Common myeloid progenitor, CD34-positive (primary cell): ENCODE measurements at regions not wholly inside any gene's neighbourhood (a gene's known extent, or its start where the extent isn't known, plus 50 kb on each side); places are given as distances from the start of the nearest gene placed in this dataset.

Experiments used
- CTCF ChIA-PET: fragments of 350-600 bp; sonication (Branson Sonifier 250); formaldehyde crosslinking; loops from one replicate; lab custom pipeline; 2021; ENCODE audit warnings: antibody characterized with exemption; lab: Charles Lee
- POLR2A ChIA-PET: fragments of 350-600 bp; sonication (Branson Sonifier 250); formaldehyde crosslinking; loops from one replicate; lab custom pipeline; 2021; ENCODE audit warnings: antibody characterized with exemption; lab: Charles Lee
- DNase-seq, 3 donors: peaks; one replicate each; pipeline versions ENCODE4 v3.0.0 to v3.0.0-alpha.2; 2013
- H3K27ac ChIP-seq, 2 experiments: 1 replicate in 1 of 2; 2 replicates in 1 of 2; pipeline ENCODE4 v1.7.0; 2013; ENCODE audit warnings: inconsistent platforms in 2 of 2, low read length in 2 of 2, mild to moderate bottlenecking in 2 of 2, low read depth in 1 of 2, moderate library complexity in 1 of 2; ENCODE audit not compliant: severe bottlenecking in 2 of 2, insufficient read depth in 1 of 2, poor library complexity in 1 of 2
- H3K27me3 ChIP-seq, 5 experiments: replicated peaks in 2 of 5; 1 replicate in 3 of 5; 2 replicates in 2 of 5; pipeline versions ENCODE4 v1.6.1 to v1.7.0; 2013; ENCODE audit warnings: low read length in 4 of 5, mild to moderate bottlenecking in 2 of 5, moderate library complexity in 2 of 5, inconsistent platforms in 1 of 5; ENCODE audit not compliant: insufficient read depth in 5 of 5, control insufficient read depth in 4 of 5
- H3K36me3 ChIP-seq, 4 experiments: 1 replicate in 2 of 4; 2 replicates in 2 of 4; pipeline versions ENCODE4 v1.6.1 to v1.7.0; 2013; ENCODE audit warnings: low read length in 3 of 4, control low read depth in 1 of 4, mild to moderate bottlenecking in 1 of 4; ENCODE audit not compliant: control insufficient read depth in 4 of 4, insufficient read depth in 4 of 4
- H3K4me1 ChIP-seq, 4 experiments: 1 replicate in 3 of 4; 2 replicates in 1 of 4; pipeline versions ENCODE4 v1.6.1 to v1.7.1; 2013; ENCODE audit warnings: low read length in 3 of 4, mild to moderate bottlenecking in 3 of 4, control low read depth in 1 of 4, inconsistent platforms in 1 of 4, moderate library complexity in 1 of 4; ENCODE audit not compliant: control insufficient read depth in 4 of 4, insufficient read depth in 4 of 4; ENCODE audit errors: control extremely low read depth in 1 of 4
- H3K4me3 ChIP-seq, 7 experiments: 1 replicate in 4 of 7; 2 replicates in 3 of 7; pipeline versions ENCODE4 v1.5.1 to v1.7.0; 2013; ENCODE audit warnings: mild to moderate bottlenecking in 7 of 7, low read length in 6 of 7, moderate library complexity in 6 of 7, inconsistent platforms in 2 of 7, low read depth in 2 of 7, control low read depth in 1 of 7; ENCODE audit not compliant: insufficient read depth in 4 of 7, control insufficient read depth in 1 of 7; ENCODE audit errors: extremely low read depth in 1 of 7
- H3K9me3 ChIP-seq, 5 experiments: 1 replicate in 4 of 5; 2 replicates in 1 of 5; pipeline versions ENCODE4 v1.6.1 to v1.7.1; 2013; ENCODE audit warnings: low read length in 4 of 5, mild to moderate bottlenecking in 2 of 5, inconsistent platforms in 1 of 5, low read depth in 1 of 5, moderate library complexity in 1 of 5; ENCODE audit not compliant: control insufficient read depth in 4 of 5, insufficient read depth in 2 of 5; ENCODE audit errors: control extremely low read depth in 1 of 5
- WGBS: methylation state at CpG from one replicate; pipeline ENCODE4 v1.1.5; 2013; ENCODE audit not compliant: insufficient coverage; 5-methylcytosine and 5-hydroxymethylcytosine counted together

DNA sequence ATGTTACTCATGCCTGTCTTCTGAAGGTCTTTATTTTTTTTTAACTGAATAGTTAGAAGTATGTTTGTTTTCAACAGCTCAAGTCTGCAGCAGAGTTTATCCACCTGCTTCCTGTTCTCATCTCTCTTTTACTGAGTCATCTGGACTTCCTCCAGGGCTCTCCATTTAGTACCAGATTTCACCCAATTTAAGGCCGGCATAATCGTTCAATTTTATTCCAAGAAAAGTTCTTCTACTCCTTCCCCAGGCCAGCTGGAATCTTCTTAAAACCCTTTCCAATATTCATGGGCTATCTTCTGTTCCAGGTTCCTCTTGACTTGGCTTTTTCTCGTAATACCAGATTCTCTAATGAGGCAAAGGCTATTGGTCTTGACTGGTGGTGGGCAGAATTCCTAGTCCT is 79.0 kb upstream of the LAMA2 start:
- DNase-seq = no peak
- H3K9me3 ChIP-seq = no peaks in the 10 kb centered on the region
- H3K27me3 ChIP-seq = no peaks in the 10 kb centered on the region
- H3K4me1 ChIP-seq = no peaks in the 10 kb centered on the region
- ChIA-PET POLR2A (no interaction called here), CTCF (no interaction called here)
- 79% methylated on average over 2 of the region's 3 CpGs for WGBS
- H3K4me3 ChIP-seq = no peak overlapping the region
- no peak overlapping the region for H3K27ac ChIP-seq
- no peaks in the 10 kb centered on the region for H3K36me3 ChIP-seq

DNA sequence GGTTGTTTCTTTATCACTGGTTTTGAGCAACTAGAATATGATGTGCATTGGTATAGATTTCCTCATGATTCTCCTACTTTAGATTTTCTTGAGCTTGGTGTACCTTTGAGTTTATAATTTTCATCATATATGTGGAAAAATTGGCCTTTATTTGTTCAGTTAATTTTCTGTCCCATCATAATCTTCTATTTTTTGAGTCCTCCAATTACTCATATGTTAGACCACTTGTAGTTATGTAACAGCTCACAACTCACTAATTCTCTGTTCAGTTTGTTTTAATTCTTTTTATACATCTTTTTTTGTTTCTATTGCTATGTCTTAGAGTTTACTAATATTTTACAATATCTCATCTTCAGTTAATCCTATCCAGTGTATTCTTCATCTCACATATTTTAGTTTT is 81.3 kb upstream of the LAMA2 start:
- CTCF ChIA-PET = no interaction called here
- no peaks in the 10 kb centered on the region for H3K4me1 ChIP-seq
- H3K36me3 ChIP-seq = no peaks in the 10 kb centered on the region
- no peaks in the 10 kb centered on the region for H3K27me3 ChIP-seq
- DNase-seq = no peak
- POLR2A ChIA-PET = no interaction called here
- H3K9me3 ChIP-seq = no peaks in the 10 kb centered on the region
- no peak overlapping the region for H3K27ac ChIP-seq
- no peak overlapping the region for H3K4me3 ChIP-seq

DNA sequence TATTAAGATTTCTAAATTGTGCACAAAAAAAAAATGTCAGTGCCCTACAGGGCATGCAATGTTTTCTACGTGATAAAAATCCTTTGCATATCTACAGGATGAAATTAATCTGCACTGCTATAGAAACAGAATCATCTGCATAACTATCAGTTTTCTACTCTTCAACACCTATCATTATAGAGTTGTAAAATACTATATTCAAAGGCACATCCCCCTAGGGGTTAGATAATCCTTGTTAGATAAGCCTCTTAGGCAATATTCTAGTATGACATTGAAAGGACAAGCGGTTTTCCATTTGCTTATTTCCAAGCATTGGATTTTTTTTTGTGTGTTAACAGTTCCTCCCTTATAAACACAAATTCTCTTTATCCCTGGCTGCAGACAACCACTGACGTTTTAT is 98.7 kb upstream of the LAMA2 start:
- DNase-seq = no peak

DNA sequence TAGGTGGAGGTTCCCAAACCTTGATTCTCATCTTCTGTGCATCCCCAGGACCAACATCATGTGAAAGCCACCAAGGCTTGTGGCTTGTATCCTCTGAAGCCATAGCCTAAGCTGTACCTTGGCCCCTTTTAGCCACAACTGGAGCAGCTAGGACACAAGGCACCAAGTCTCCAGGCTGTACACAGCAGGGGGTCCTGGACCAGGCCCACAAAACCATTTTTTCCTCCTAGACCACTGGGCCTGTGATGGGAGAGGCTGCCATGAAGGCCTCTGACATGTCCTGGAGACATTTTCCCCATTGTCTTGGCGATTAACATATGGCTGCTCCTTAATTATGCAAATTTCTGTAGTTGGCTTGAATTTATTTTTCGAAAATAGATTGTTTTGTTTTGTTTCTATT is 114.8 kb upstream of the LAMA2 start:
- DNase-seq = no peak
- H3K4me1 ChIP-seq = no peaks in the 10 kb centered on the region
- no peaks in the 10 kb centered on the region for H3K27me3 ChIP-seq
- WGBS = no CpG with 5 or more reads among the region's 2 CpGs
- no peaks in the 10 kb centered on the region for H3K9me3 ChIP-seq
- ChIA-PET CTCF (no interaction called here), POLR2A (no interaction called here)
- H3K27ac ChIP-seq = no peak overlapping the region
- no peaks in the 10 kb centered on the region for H3K36me3 ChIP-seq
- H3K4me3 ChIP-seq = no peak overlapping the region

More for the DNA sequence above, 98.7 kb upstream of the LAMA2 start:
- no peak overlapping the region for H3K4me3 ChIP-seq
- H3K27me3 ChIP-seq = no peaks in the 10 kb centered on the region
- ChIA-PET POLR2A (no interaction called here), CTCF (no interaction called here)
- peaks cover 0 to 2% (median 0%) of the 10 kb centered on the region in 5 experiments for H3K9me3 ChIP-seq
- H3K4me1 ChIP-seq = no peaks in the 10 kb centered on the region
- WGBS = 60% methylated on average over 2 of the region's 3 CpGs
- H3K36me3 ChIP-seq = no peaks in the 10 kb centered on the region
- H3K27ac ChIP-seq = no peak overlapping the region

DNA sequence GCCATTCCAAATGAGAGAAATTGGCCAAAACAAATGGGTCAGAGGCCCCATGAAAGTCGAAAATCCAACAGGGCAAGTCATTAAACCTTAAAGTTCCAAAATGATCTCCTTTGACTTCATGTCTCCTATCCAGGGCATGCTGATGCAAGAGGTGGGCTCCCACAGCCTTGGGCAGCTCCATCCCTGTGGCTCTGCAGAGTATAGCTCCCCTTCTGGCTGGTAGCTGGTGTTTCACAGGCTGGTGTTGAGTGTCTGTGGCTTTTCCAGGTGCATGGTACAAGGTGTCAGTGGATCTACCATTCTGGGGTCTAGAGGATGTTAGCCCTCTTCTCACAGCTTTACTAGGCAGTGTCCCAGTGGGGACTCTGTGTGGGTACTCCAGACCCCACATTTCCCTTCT is 115.2 kb upstream of the LAMA2 start:
- no peak overlapping the region for H3K27ac ChIP-seq
- no peaks in the 10 kb centered on the region for H3K27me3 ChIP-seq
- no peaks in the 10 kb centered on the region for H3K9me3 ChIP-seq
- ChIA-PET CTCF (no interaction called here), POLR2A (no interaction called here)
- WGBS = 93% methylated on average over 1 of the region's 1 CpG
- H3K36me3 ChIP-seq = no peaks in the 10 kb centered on the region
- DNase-seq = no peak
- H3K4me1 ChIP-seq = no peaks in the 10 kb centered on the region
- no peak overlapping the region for H3K4me3 ChIP-seq

DNA sequence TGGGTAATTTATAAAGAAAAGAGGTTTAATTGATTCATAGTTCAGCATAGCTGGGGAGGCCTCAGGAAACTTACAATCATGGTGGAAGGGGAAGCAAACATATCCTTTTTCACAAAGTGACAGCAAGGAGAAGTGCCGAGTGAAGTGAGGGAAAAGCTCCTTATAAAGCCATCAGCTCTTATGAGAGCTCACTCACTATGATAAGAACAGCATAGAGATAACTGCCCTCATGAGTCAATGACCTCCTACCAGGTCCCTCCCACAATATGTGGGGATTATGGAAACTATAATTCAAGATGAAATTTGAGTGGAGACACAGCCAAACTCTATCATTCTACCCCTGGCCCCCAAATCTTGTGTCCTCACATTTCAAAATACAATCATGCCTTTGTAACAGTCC is 115.8 kb upstream of the LAMA2 start:
- Histone ChIP-seq H3K4me3 (no peak overlapping the region), H3K4me1 (no peaks in the 10 kb centered on the region), H3K27me3 (no peaks in the 10 kb centered on the region), H3K27ac (no peak overlapping the region), H3K9me3 (no peaks in the 10 kb centered on the region), H3K36me3 (no peaks in the 10 kb centered on the region)
- ChIA-PET POLR2A (no interaction called here), CTCF (no interaction called here)
- WGBS = no CpG with 5 or more reads among the region's 1 CpG
- DNase-seq = no peak

DNA sequence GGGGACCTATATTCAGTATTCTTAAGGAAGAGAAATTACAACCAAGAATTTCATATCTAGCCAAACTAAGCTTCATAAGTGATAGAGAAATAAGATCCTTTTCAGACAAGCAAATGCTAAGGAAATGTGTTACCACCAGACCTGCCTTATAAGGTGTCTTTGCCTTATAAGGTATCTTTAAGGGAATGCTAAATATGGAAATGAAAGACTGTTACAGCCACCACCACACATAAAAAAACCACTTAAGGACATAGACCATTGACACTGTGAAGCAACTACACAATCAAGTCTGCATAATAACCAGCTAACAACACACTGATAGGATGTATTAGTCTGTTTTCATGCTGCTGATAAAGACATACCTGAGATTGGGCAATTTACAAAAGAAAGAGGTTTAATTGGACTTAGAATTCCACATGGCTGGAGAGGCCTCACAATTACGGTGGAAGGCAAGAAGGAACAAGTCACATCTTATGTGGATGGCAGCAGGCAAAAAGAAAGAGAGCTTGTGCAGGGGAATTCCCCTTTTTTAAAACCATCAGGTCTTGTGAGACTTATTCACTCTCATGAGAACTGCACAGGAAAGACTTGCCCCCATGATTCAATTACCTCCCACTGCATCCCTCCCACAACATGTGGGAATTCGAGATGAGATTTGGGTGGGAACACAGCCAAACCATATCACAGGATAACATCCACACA is 119.2 kb upstream of the LAMA2 start:
- no peak for DNase-seq
- Histone ChIP-seq H3K9me3 (no peaks in the 10 kb centered on the region), H3K27ac (no peak overlapping the region), H3K36me3 (no peaks in the 10 kb centered on the region), H3K27me3 (no peaks in the 10 kb centered on the region), H3K4me3 (no peak overlapping the region), H3K4me1 (no peaks in the 10 kb centered on the region)
- WGBS = 90% methylated on average over 2 of the region's 2 CpGs
- ChIA-PET POLR2A (no interaction called here), CTCF (no interaction called here)
